Stimulated activated effector memory CD8-positive, alpha-beta T cell treated with anti-CD3 and anti-CD28 coated beads, Interleukin-12 subunit alpha, Interleukin-12 subunit beta, amount 100 ng/mL, for 72 hours (primary cell): ENCODE measurements at regions not wholly inside any gene's neighbourhood (a gene's known extent, or its start where the extent isn't known, plus 50 kb on each side); places are given as distances from the start of the nearest gene placed in this dataset.

Source experiments
- ATAC-seq: fragments of 150-1000 bp; cut with Tn5 transposase; 2 replicates; pipeline ENCODE4 v1.10.0; 2021
- DNase-seq, 2 donors: peaks; one replicate each; pipeline ENCODE4 v3.0.0; 2021 to 2022; ENCODE audit warnings: low spot score in 2 of 2
- H3K27ac Mint-ChIP-seq: one replicate; pipeline ENCODE4 v1.8.0; 2022; ENCODE audit warnings: mild to moderate bottlenecking, mixed read lengths
- H3K36me3 Mint-ChIP-seq: one replicate; pipeline ENCODE4 v1.8.0; 2022; ENCODE audit warnings: mild to moderate bottlenecking, mixed read lengths
- H3K4me1 Mint-ChIP-seq: one replicate; pipeline ENCODE4 v1.8.0; 2022; ENCODE audit warnings: mixed read lengths
- H3K4me3 Mint-ChIP-seq: one replicate; pipeline ENCODE4 v1.8.0; 2022; ENCODE audit warnings: mild to moderate bottlenecking, mixed read lengths
- H3K9me3 Mint-ChIP-seq: one replicate; pipeline ENCODE4 v1.8.0; 2022; ENCODE audit warnings: mixed read lengths

DNA sequence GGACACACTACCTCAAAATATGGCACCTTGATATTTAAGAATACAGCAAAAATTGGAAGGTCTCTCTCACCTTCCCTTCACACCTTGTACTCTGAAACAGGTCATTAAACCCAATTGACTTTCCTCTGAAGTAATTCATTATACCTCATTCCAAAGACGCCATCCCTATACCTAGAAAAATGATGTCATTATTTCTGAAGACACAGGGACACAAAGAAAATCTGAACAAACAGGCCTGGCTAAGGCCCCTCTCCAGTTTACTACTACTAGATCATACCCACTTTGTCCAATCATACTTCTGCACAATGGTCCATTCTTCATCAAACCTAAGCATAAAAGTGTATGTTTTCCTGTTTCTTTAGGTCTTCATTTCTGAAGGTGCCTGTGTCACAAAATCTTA lies 156.9 kb downstream of the RASSF9 start:
- H3K4me3 Mint-ChIP-seq, result no peak overlapping the region

DNA sequence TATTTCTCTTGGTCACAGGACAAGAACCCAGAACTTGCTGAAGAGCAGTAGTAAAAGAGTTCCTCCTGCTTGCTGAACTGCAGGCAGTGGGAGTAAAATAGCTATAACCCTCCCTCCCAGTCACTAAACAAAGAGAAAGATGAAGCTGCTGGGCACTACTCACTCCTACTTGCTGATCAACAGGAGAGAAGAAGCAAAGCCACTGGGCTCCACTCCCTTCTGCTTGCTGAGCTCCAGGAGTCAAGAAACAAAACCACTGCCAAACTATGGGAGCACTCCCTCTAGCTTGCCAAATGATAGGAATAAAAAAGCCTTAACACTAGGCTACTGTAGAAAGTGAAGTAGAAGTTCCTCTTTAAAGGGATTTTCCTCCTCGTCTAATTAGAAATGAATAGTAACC lies 155.3 kb downstream of the RASSF9 start:
- no peaks in the 10 kb centered on the region for H3K4me1 Mint-ChIP-seq
- DNase-seq (no peak), ATAC-seq (no peak)
- H3K27ac Mint-ChIP-seq, result no peak overlapping the region
- H3K9me3 Mint-ChIP-seq, result peaks cover 7% of the 10 kb centered on the region
- H3K36me3 Mint-ChIP-seq, result no peaks in the 10 kb centered on the region
- H3K4me3 Mint-ChIP-seq, result no peak overlapping the region

More for the DNA sequence above, 156.9 kb downstream of the RASSF9 start:
- Mint-ChIP-seq H3K27ac (no peak overlapping the region), H3K4me1 (no peaks in the 10 kb centered on the region), H3K36me3 (no peaks in the 10 kb centered on the region), H3K9me3 (peaks cover 12% of the 10 kb centered on the region)
- no peak for ATAC-seq
- DNase-seq, result no peak

DNA sequence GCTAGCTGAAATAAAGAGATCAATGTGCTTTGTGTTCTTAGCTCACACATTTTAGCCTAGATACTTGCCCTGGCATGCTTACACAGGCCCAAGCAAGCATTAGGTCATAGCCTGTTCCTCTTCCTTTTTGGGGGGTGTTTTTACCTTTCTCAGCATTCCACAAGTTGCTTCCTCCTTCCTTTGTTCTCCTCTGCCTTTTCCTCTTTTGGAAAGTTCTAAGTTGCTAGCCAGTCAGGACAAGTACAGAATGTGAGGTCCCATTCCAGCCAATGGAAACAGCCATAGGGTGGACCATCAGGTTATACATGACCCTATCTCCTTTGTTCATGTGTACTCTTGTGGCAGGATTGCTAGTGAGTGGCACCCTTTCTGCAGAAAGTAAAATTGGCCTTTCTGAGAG lies 154.9 kb downstream of the RASSF9 start:
- no peak overlapping the region for H3K4me3 Mint-ChIP-seq
- DNase-seq (no peak), ATAC-seq (no peak)
- no peaks in the 10 kb centered on the region for H3K36me3 Mint-ChIP-seq
- H3K9me3 Mint-ChIP-seq, result peaks cover 7% of the 10 kb centered on the region
- no peaks in the 10 kb centered on the region for H3K4me1 Mint-ChIP-seq
- no peak overlapping the region for H3K27ac Mint-ChIP-seq

GRCh38 chr12:85683051-85683450 lies 153.2 kb downstream of the RASSF9 start:
- H3K4me1 Mint-ChIP-seq, result no peaks in the 10 kb centered on the region
- peaks cover 12% of the 10 kb centered on the region for H3K9me3 Mint-ChIP-seq
- no peak overlapping the region for H3K4me3 Mint-ChIP-seq
- no peaks in the 10 kb centered on the region for H3K36me3 Mint-ChIP-seq
- no peak for DNase-seq
- ATAC-seq, result no peak
- no peak overlapping the region for H3K27ac Mint-ChIP-seq

GRCh38 chr12:85688837-85689236 lies 147.4 kb downstream of the RASSF9 start:
- no peaks in the 10 kb centered on the region for H3K36me3 Mint-ChIP-seq
- no peak for ATAC-seq

DNA sequence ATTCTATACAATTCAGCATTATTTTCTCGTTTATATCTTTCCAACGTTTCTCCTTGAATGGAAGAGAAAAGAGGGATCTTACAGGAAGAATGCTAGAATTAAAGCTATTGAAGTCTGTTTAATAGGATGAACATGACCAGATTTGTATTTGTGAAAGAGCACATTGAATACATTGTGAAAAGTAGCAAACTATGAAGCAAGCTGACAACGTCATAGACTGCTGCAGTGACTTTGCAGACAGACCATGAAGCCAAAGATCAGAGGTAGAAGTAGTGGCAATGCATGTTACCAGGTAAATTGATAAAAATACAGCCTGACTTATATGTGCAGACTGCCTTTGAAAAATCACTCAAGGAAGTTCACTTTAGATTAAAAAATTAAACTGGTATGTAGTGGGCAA lies 146.1 kb downstream of the RASSF9 start:
- peaks cover 17% of the 10 kb centered on the region for H3K9me3 Mint-ChIP-seq
- H3K36me3 Mint-ChIP-seq, result no peaks in the 10 kb centered on the region
- H3K4me3 Mint-ChIP-seq, result no peak overlapping the region
- H3K27ac Mint-ChIP-seq, result no peak overlapping the region
- ATAC-seq, result no peak
- DNase-seq, result no peak
- no peaks in the 10 kb centered on the region for H3K4me1 Mint-ChIP-seq

More at GRCh38 chr12:85688837-85689236, 147.4 kb downstream of the RASSF9 start:
- no peak for DNase-seq
- H3K9me3 Mint-ChIP-seq, result peaks cover 19% of the 10 kb centered on the region
- H3K4me1 Mint-ChIP-seq, result no peaks in the 10 kb centered on the region
- H3K27ac Mint-ChIP-seq, result no peak overlapping the region
- H3K4me3 Mint-ChIP-seq, result no peak overlapping the region

- Mint-ChIP-seq H3K4me3 (no peak overlapping the region), H3K9me3 (peaks cover 13% of the 10 kb centered on the region), H3K36me3 (no peaks in the 10 kb centered on the region), H3K4me1 (no peaks in the 10 kb centered on the region), H3K27ac (no peak overlapping the region)
- no peak for ATAC-seq
- DNase-seq, result no peak
These were observed 143.0 kb downstream of the RASSF9 start for GRCh38 chr12:85693093-85693665.

- no peak for DNase-seq
- Mint-ChIP-seq H3K27ac (no peak overlapping the region), H3K36me3 (no peaks in the 10 kb centered on the region), H3K4me3 (no peak overlapping the region), H3K9me3 (peaks cover 12% of the 10 kb centered on the region), H3K4me1 (no peaks in the 10 kb centered on the region)
- no peak for ATAC-seq
These were observed 141.0 kb downstream of the RASSF9 start for GRCh38 chr12:85695097-85695715.

GRCh38 chr12:85697003-85697402 lies 139.2 kb downstream of the RASSF9 start:
- Mint-ChIP-seq H3K9me3 (peaks cover 17% of the 10 kb centered on the region), H3K4me3 (no peak overlapping the region), H3K27ac (no peak overlapping the region), H3K4me1 (no peaks in the 10 kb centered on the region), H3K36me3 (no peaks in the 10 kb centered on the region)
- no peak for DNase-seq
- ATAC-seq, result no peak

- H3K27ac Mint-ChIP-seq, result no peak overlapping the region
- H3K4me3 Mint-ChIP-seq, result no peak overlapping the region
- no peaks in the 10 kb centered on the region for H3K4me1 Mint-ChIP-seq
- DNase-seq (no peak), ATAC-seq (no peak)
- peaks cover 17% of the 10 kb centered on the region for H3K9me3 Mint-ChIP-seq
- H3K36me3 Mint-ChIP-seq, result no peaks in the 10 kb centered on the region
These were observed 137.3 kb downstream of the RASSF9 start for GRCh38 chr12:85698937-85699336.

GRCh38 chr12:85708775-85709174 lies 127.4 kb downstream of the RASSF9 start:
- H3K27ac Mint-ChIP-seq, result no peak overlapping the region
- H3K4me1 Mint-ChIP-seq, result no peaks in the 10 kb centered on the region
- no peak for ATAC-seq
- H3K36me3 Mint-ChIP-seq, result no peaks in the 10 kb centered on the region
- DNase-seq, result no peak
- H3K9me3 Mint-ChIP-seq, result peaks cover 8% of the 10 kb centered on the region
- no peak overlapping the region for H3K4me3 Mint-ChIP-seq

- H3K27ac Mint-ChIP-seq, result no peak overlapping the region
- ATAC-seq (no peak), DNase-seq (no peak)
- no peak overlapping the region for H3K4me3 Mint-ChIP-seq
- peaks cover 11% of the 10 kb centered on the region for H3K9me3 Mint-ChIP-seq
- H3K4me1 Mint-ChIP-seq, result no peaks in the 10 kb centered on the region
- H3K36me3 Mint-ChIP-seq, result no peaks in the 10 kb centered on the region
These were observed 124.3 kb downstream of the RASSF9 start for GRCh38 chr12:85711735-85712390.

- no peak for DNase-seq
- Mint-ChIP-seq H3K4me3 (no peak overlapping the region), H3K27ac (no peak overlapping the region), H3K9me3 (peaks cover 11% of the 10 kb centered on the region), H3K4me1 (no peaks in the 10 kb centered on the region), H3K36me3 (no peaks in the 10 kb centered on the region)
- no peak for ATAC-seq
These were observed 122.8 kb downstream of the RASSF9 start for GRCh38 chr12:85713373-85713772.

- ATAC-seq (no peak), DNase-seq (no peak)
- Mint-ChIP-seq H3K4me3 (no peak overlapping the region), H3K27ac (no peak overlapping the region), H3K9me3 (peaks cover 11% of the 10 kb centered on the region), H3K36me3 (no peaks in the 10 kb centered on the region), H3K4me1 (no peaks in the 10 kb centered on the region)
These were observed 121.8 kb downstream of the RASSF9 start for GRCh38 chr12:85714425-85714824.

DNA sequence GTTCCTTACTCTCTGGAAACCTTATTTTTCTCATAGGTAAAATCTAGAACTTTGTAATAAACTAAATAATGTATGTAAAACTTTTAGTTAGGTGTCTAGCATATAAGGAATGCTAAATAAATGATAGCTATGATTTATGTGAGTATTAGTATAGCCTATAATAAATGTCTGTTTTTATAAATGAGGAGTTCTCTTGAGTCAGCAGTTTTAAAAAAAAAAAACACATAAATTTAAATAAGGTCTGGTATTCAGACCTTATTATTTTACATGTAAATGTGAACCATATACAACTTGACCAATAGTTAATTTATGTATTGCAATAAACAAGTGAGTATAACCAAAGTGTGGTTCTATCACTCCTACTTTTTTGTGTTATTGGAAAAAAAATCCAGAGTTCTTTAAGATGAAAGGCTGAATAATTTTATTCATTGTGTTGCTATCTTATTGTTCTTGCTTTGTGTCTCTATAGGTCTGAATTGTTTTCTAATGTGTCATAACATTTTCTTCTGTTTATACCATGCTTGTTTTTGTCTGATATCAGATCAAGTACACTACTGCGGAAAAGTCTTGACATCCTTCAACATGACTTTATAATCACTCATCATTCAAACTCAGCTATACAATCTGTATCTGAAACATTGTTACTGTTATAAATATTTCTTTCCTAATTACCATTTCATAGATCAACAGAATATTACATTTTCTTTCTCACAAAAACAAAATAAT lies 115.7 kb downstream of the RASSF9 start:
- no peak for DNase-seq
- Mint-ChIP-seq H3K4me3 (no peak overlapping the region), H3K9me3 (peaks cover 3% of the 10 kb centered on the region), H3K36me3 (no peaks in the 10 kb centered on the region), H3K4me1 (no peaks in the 10 kb centered on the region), H3K27ac (no peak overlapping the region)
- ATAC-seq, result no peak

GRCh38 chr12:85725991-85726390 lies 110.2 kb downstream of the RASSF9 start:
- ATAC-seq (no peak), DNase-seq (no peak)
- H3K4me1 Mint-ChIP-seq, result no peaks in the 10 kb centered on the region
- no peak overlapping the region for H3K27ac Mint-ChIP-seq
- no peaks in the 10 kb centered on the region for H3K36me3 Mint-ChIP-seq
- H3K9me3 Mint-ChIP-seq, result peaks cover 10% of the 10 kb centered on the region
- H3K4me3 Mint-ChIP-seq, result no peak overlapping the region
